Activated gamma-delta T cell treated with Interleukin-2 at 50 U/mL for 16 hours (primary cell): ENCODE measurements at regions not wholly inside any gene's neighbourhood (a gene's known extent, or its start where the extent isn't known, plus 50 kb on each side); places are given as distances from the start of the nearest gene placed in this dataset.

Experiments used
- DNase-seq: peaks from one replicate; pipeline ENCODE4 v3.0.0-alpha.2; 2020

DNA sequence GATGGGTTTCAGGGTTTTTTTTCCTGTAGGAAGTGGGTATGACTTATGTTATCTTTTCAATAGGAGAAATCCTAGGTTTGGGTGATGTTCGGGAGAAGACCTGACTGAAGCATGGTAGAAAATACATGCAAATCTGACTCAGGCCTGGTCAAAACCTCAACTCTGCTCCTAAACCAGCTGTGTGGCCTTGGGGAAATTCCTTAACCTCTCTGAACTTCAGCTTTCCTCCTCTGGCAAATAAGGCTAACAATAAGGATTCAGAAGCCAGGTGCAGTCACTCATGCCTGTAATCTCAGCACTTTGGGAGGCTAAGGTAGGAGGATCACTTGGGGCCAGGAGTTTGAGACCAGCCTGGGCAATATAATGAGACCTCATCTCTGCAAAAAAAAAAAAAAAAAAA, 148.5 kb downstream of the PHETA1 start:
- no peak for DNase-seq

- no peak for DNase-seq
Measured at GRCh38 chr12:111219440-111219839, 149.5 kb downstream of the PHETA1 start.

- DNase-seq = no peak
Measured at GRCh38 chr12:111218499-111218898, 150.4 kb downstream of the PHETA1 start.

DNA sequence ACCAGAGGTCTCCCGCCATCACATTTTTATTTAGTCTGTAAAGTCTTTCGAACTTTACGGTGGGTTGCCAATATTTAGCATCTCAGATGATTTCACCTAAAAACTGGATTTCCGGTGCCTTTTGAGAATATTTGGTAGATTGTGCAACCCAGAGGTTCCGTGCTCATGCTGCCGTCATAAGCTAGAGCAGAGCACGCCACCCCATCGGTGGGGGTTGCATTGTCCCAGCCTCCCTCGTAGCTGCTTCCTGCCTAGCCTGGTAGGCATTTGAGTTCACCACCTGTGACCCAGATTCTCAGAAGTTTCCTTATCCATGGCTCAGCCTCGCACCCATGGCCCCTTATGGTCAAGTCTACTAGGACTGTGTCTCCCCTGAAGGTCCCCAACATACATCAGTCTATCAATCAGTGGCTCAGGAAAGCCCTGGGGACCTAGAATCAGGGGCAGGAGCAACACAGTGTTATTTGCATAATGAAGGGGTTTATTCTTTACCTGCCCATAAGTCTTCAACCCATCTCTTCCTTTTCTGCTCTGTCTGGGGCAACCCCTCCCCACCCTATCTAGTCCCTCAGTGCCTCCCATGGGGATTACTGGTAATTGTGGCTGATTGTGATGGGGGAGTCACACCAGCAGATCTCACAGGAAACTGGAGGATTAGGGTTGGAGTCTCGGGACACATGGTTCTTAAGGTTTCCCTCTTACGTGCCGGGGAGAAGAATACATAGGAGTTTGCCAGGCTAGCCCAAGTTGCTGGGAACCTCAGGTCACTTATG, 152.3 kb downstream of the PHETA1 start:
- DNase-seq = no peak

GRCh38 chr12:111215881-111216280, 153.0 kb downstream of the PHETA1 start:
- no peak for DNase-seq

DNA sequence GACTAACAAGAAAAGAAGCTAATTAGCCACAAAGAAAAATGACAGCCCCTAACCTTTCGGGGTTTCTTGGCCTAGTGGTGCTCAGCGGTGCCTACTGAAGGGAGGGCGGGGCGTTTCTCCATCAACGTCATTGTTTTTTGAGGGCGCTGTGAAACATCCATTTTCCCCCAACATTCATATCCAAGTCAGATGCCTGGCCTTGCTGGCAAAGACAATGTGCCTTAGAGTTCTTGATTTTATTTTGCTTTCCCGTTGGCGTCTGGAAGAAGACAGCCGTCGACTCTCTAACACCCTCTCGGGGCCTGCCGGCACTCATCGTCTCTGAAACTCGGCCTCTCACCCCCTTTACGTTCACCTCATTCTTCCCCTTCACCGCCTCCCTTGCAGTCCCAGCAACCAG, 154.5 kb downstream of the PHETA1 start:
- DNase-seq = no peak

GRCh38 chr12:111213561-111213960, 155.3 kb downstream of the PHETA1 start:
- no peak for DNase-seq

GRCh38 chr12:111212814-111213456, 156.0 kb downstream of the PHETA1 start:
- DNase-seq = no peak

- DNase-seq = no peak
Measured at GRCh38 chr12:111211910-111212757, 156.8 kb downstream of the PHETA1 start.

DNA sequence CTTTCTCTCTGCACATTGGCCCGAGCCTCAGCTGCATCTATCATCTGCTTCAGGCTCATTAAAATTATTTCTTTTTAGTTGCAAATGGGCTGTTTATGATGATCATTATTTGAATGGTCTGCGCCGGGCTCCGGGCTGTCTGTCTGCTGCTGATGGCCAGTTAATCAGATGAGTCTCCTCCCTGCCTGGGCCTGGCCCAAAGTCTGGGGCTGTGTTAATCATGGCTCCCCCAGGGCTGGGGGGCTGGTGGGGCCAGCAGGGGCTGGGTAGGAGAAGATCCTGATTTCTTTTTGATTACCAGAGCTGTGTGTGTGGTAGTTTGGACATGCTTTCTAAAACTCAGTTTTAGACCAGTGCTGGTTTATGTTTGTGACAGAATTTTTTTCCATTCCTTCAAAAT, 159.1 kb downstream of the PHETA1 start:
- DNase-seq = no peak

DNA sequence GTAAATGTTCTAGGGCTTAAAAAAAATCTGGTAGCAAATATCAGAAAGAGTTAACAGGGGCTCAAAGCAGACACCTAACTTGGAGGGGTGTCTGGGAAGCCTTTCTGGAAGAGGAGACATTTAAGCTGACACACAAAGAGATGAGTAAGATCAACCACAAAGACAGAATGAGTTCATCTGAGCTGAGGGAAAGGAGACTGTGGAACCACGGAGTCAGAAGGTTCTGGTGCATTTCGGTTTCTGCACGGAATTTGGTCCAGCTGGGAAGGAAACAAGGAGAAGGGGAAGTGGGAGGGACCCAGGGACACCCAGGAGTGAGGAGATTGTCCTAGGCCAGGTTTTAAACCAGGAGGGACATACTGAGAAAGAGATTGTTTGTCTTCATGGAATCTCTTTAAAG, 161.1 kb downstream of the PHETA1 start:
- DNase-seq = no peak

DNA sequence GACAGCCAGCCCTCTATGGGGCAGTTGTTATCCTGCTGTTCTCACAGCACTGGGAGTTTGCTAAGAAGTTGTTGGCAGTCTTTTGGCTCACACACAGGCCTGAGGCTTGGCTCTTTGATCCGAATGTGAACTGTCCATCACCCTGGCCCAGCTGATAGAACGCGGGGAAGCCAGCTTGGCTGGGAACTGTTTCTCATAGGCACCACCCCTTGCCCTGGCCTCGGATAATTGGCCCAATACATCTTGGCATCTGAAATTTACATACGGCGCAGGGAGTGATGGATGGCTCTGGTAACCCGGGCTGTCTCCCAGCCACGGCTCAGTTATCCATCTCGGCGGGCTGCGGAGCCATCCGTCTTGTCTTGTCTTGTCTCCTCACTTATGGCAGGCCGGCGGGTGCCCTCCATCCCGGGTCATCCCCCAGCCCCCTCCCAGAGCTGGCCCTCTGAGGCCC, 164.1 kb downstream of the PHETA1 start:
- DNase-seq = no peak

DNA sequence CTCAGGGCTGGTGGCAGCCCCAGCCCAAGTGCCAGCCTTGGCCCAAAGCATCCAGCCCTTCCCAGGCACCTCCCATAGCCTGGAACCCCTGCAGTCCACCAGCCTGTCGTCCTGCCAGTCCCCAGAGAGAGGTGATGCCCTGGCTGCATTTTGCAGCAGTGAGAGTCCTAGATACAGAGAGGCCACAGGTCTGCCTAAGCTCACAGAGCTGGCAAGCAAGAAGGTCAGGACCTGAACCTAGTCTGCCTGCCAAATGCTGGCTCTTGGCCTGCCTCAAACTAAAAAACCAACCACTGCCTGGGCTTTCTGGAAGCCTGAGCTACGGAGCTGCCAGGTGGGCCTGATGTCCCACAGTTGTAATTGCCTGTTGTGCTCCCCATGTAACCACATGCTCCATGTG, 164.9 kb downstream of the PHETA1 start:
- no peak for DNase-seq

GRCh38 chr12:111203446-111203845, 165.4 kb downstream of the PHETA1 start:
- no peak for DNase-seq

DNA sequence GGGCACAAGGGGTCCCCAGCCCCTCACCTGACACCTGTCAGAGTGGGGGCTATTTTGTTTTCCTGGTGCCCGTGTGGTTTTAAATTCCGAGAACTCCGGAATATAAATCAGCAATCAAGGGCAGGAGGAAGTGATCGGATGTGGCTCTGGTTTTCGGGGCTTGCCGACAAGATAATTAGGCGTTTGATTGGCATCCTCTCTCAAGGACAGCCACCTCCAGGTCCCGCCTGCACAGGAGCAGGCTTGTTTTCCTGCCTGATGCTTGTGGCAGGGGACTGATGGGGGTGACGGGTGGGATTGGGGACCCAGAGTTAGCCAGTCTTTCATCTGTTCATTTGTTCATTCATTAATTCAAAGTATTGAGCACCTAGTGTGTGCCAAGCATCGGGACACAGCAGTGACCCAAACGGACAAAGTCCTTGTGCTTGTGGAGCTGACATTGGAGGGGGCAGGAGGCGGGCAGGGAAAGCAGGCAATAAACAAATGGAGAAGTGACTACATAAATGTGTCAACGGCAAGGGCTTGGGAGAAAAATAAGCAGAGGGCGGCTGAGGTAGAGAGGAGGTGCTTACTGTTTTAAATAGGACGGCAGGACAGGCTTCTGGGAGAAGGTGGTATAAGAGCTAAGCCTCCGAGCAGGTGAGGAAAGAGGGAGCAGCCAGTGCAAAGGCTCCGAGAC, 166.5 kb downstream of the PHETA1 start:
- no peak for DNase-seq

- no peak for DNase-seq
Measured at GRCh38 chr12:111201495-111202236, 167.2 kb downstream of the PHETA1 start.

DNA sequence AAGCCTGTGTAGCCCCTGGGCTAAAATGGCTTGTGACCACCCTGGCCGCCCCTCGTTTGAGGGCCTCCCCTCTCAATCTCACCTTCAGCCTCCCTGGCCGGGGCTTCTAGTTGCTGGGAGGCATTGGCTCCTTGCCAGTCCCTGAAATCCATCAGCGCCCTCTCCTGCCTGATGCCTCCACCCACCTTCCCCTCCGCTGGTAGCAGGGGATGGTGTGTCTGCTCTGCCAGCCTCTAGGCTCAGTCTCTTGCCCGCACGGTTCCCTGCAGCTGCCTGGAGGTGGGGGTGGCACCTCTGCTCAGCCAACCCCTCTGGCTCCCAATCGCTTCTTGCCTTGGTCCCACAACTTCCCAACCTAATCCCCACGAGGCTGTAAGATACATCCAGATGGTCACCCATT, 167.9 kb downstream of the PHETA1 start:
- no peak for DNase-seq

GRCh38 chr12:111197376-111197944, 171.4 kb downstream of the PHETA1 start:
- no peak for DNase-seq

GRCh38 chr12:111196532-111196931, 172.4 kb downstream of the PHETA1 start:
- no peak for DNase-seq

DNA sequence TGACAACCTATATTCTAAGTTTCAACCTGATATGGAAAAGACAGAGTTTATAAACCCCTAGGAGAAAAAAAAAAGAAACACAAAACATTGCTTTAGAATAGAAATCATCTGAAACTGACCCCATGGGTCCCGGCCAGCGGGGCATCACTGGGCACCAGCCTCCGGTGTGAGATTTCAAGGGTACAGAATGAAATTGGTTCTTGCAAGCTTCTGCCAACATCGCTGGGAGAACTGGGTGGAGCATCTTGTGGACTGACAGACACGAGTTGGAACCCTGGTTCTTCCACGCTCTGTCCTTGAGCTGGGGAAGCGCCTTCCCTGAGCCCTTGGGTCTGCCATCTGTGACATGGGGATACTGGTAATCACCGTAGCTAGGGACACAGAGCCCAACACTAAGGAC, 173.6 kb downstream of the PHETA1 start:
- no peak for DNase-seq

GRCh38 chr12:111194703-111195051, 174.2 kb downstream of the PHETA1 start:
- DNase-seq = no peak
